ENCODE measurements at regions not wholly inside any gene's neighbourhood (a gene's known extent, or its start where the extent isn't known, plus 50 kb on each side); places are given as distances from the start of the nearest gene placed in this dataset.

DNA sequence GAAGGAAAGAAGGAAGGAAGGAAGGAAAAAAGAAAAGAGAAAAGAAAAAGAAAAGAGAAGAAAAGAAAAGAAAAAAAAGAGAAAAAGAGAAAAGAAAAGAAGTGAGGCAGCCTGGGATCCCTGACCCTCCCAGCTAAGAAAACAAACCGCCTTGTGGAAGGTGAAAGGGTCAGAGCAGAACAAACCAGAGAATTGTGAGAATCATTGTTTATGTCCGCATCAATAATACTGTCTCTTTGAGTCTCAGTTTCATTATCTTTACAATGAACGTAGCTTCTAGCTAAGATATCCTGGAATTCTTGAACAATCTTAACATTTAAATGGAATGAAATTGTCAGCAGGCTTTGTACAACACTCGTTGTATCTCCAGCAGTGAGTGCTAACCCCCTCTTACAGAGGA lies 66.4 kb upstream of the SERP2 start:
- TF ChIP-seq EZH2phosphoT487 (IDR thresholded peaks at IDR 0.05; ENCODE audit: insufficient read depth, low read depth) (no peak), EZH2 (IDR thresholded peaks at IDR 0.05; ENCODE audit: insufficient read depth, poor library complexity, severe bottlenecking) (no peak)

All from GM23248 (cell line).